ENCODE measurements at regions not wholly inside any gene's neighbourhood (a gene's known extent, or its start where the extent isn't known, plus 50 kb on each side); places are given as distances from the start of the nearest gene placed in this dataset.

GRCh38 chr3:95154766-95155165 is 1091.9 kb downstream of the NSUN3 start:
- dilution Hi-C loops (cut with MboI; ENCODE audit: extremely low pct_ligation_motif_present, low sequenced_read_pairs), result no loop called here
- Histone ChIP-seq H2AFZ (ENCODE audit: control insufficient read depth, low read length) (no peak overlapping the region), H3K27ac (ENCODE audit: control insufficient read depth, insufficient read depth, low read length) (no peak overlapping the region), H3K9ac (ENCODE audit: control insufficient read depth, extremely low read depth, insufficient read depth, low read length) (no peak overlapping the region), H3K4me1 (ENCODE audit: control insufficient read depth, extremely low read depth, insufficient read depth, low read length) (no peaks in the 10 kb centered on the region), H3K4me3 (ENCODE audit: control insufficient read depth in 2 of 3, extremely low read depth in 1 of 3, insufficient read depth in 2 of 3, low read depth in 1 of 3, low read length in 3 of 3) (no peak overlapping the region), H3K36me3 (ENCODE audit: control insufficient read depth in 2 of 2, extremely low read depth in 1 of 2, insufficient read depth in 2 of 2, low read length in 2 of 2) (no peaks in the 10 kb centered on the region), H3K27me3 (ENCODE audit: control insufficient read depth, extremely low read depth, insufficient read depth, low read length) (no peaks in the 10 kb centered on the region), H3K4me2 (ENCODE audit: control insufficient read depth, extremely low read depth, insufficient read depth, low read depth, low read length) (no peak overlapping the region), H3K9me3 (ENCODE audit: control insufficient read depth, low read depth, low read length) (no peaks in the 10 kb centered on the region), H4K20me1 (ENCODE audit: control insufficient read depth, extremely low read depth, insufficient read depth, low read length) (no peaks in the 10 kb centered on the region), H3K9me1 (ENCODE audit: control insufficient read depth, extremely low read depth, insufficient read depth, low read length) (no peaks in the 10 kb centered on the region), H3K79me2 (ENCODE audit: control insufficient read depth, insufficient read depth, low read length) (no peaks in the 10 kb centered on the region)
- no peak for DNase-seq (ENCODE audit: low read depth, low spot score)
- no peak for TF ChIP-seq EZH2 (IDR thresholded peaks at IDR 0.05; ENCODE audit: low read length)
- no peak for TF ChIP-seq CTCF (optimal IDR thresholded peaks at IDR 0.05 in 1 of 3, IDR thresholded peaks at IDR 0.05 in 1 of 3, conservative IDR thresholded peaks at IDR 0.05 in 1 of 3; ENCODE audit: extremely low read depth in 1 of 3, insufficient read depth in 2 of 3, low read length in 3 of 3)
- no peak for FAIRE-seq

GRCh38 chr3:95162794-95163193 is 1099.9 kb downstream of the NSUN3 start:
- FAIRE-seq, result no peak
- Histone ChIP-seq H3K79me2 (ENCODE audit: control insufficient read depth, insufficient read depth, low read length) (no peaks in the 10 kb centered on the region), H3K4me3 (ENCODE audit: control insufficient read depth in 2 of 3, extremely low read depth in 1 of 3, insufficient read depth in 2 of 3, low read depth in 1 of 3, low read length in 3 of 3) (no peak overlapping the region), H3K27ac (ENCODE audit: control insufficient read depth, insufficient read depth, low read length) (no peak overlapping the region), H3K27me3 (ENCODE audit: control insufficient read depth, extremely low read depth, insufficient read depth, low read length) (no peaks in the 10 kb centered on the region), H2AFZ (ENCODE audit: control insufficient read depth, low read length) (no peak overlapping the region), H3K9me1 (ENCODE audit: control insufficient read depth, extremely low read depth, insufficient read depth, low read length) (no peaks in the 10 kb centered on the region), H4K20me1 (ENCODE audit: control insufficient read depth, extremely low read depth, insufficient read depth, low read length) (no peaks in the 10 kb centered on the region), H3K4me2 (ENCODE audit: control insufficient read depth, extremely low read depth, insufficient read depth, low read depth, low read length) (no peak overlapping the region), H3K36me3 (ENCODE audit: control insufficient read depth in 2 of 2, extremely low read depth in 1 of 2, insufficient read depth in 2 of 2, low read length in 2 of 2) (no peaks in the 10 kb centered on the region), H3K9ac (ENCODE audit: control insufficient read depth, extremely low read depth, insufficient read depth, low read length) (no peak overlapping the region), H3K9me3 (ENCODE audit: control insufficient read depth, low read depth, low read length) (no peaks in the 10 kb centered on the region), H3K4me1 (ENCODE audit: control insufficient read depth, extremely low read depth, insufficient read depth, low read length) (no peaks in the 10 kb centered on the region)
- no peak for DNase-seq (ENCODE audit: low read depth, low spot score)
- no peak for TF ChIP-seq CTCF (optimal IDR thresholded peaks at IDR 0.05 in 1 of 3, IDR thresholded peaks at IDR 0.05 in 1 of 3, conservative IDR thresholded peaks at IDR 0.05 in 1 of 3; ENCODE audit: extremely low read depth in 1 of 3, insufficient read depth in 2 of 3, low read length in 3 of 3)
- TF ChIP-seq EZH2 (IDR thresholded peaks at IDR 0.05; ENCODE audit: low read length), result no peak
- dilution Hi-C loops (cut with MboI; ENCODE audit: extremely low pct_ligation_motif_present, low sequenced_read_pairs), result no loop called here

Measured in keratinocyte (primary cell).